CD14-positive monocyte (primary cell): ENCODE measurements at regions not wholly inside any gene's neighbourhood (a gene's known extent, or its start where the extent isn't known, plus 50 kb on each side); places are given as distances from the start of the nearest gene placed in this dataset.

Experiments
- DNase-seq, 3 donors: peaks; one replicate each; pipeline ENCODE4 v3.0.0-alpha.2; 2011 to 2022
- H2AFZ ChIP-seq: 2 replicates; pipeline ENCODE4 v1.6.0; 2012; ENCODE audit warnings: mild to moderate bottlenecking, low read depth, low read length, inconsistent platforms; ENCODE audit not compliant: insufficient read depth, poor library complexity, severe bottlenecking
- H3K27ac ChIP-seq, 2 donors: 1 replicate in 1 of 2; 2 replicates in 1 of 2; pipeline ENCODE4 v1.5.1; 2012 to 2013; ENCODE audit warnings: low read length in 2 of 2, control low read depth in 1 of 2, inconsistent platforms in 1 of 2, low read depth in 1 of 2, mild to moderate bottlenecking in 1 of 2
- H3K27me3 ChIP-seq, 2 donors: one replicate each; pipeline versions ENCODE4 v1.6.0 to v1.6.1; 2011 to 2013; ENCODE audit warnings: low read length in 2 of 2; ENCODE audit not compliant: control insufficient read depth in 2 of 2, insufficient read depth in 2 of 2
- H3K36me3 ChIP-seq, 2 donors: replicated peaks in 1 of 2; 1 replicate in 1 of 2; 2 replicates in 1 of 2; pipeline versions ENCODE4 v1.5.1 to v1.6.1; 2012 to 2013; ENCODE audit warnings: low read length in 2 of 2, control low read depth in 1 of 2, inconsistent platforms in 1 of 2, mild to moderate bottlenecking in 1 of 2; ENCODE audit not compliant: insufficient read depth in 2 of 2, control insufficient read depth in 1 of 2
- H3K4me1 ChIP-seq, 2 donors: 1 replicate in 1 of 2; 2 replicates in 1 of 2; pipeline versions ENCODE4 v1.5.1 to v1.6.1; 2012 to 2013; ENCODE audit warnings: low read length in 2 of 2, control low read depth in 1 of 2, inconsistent platforms in 1 of 2, mild to moderate bottlenecking in 1 of 2, moderate library complexity in 1 of 2; ENCODE audit not compliant: insufficient read depth in 2 of 2, control insufficient read depth in 1 of 2
- H3K4me2 ChIP-seq: replicated peaks from 2 replicates; pipeline ENCODE3; 2012; ENCODE audit warnings: low read length, moderate library complexity, mild to moderate bottlenecking; ENCODE audit not compliant: poor library complexity, severe bottlenecking; ENCODE audit errors: extremely low read depth
- H3K4me3 ChIP-seq, 3 experiments: fragments of 200-600 bp in 1 of 3; sonication (generic) in 1 of 3; replicated peaks in 1 of 3; 1 replicate in 2 of 3; 2 replicates in 1 of 3; pipeline ENCODE4 v1.5.1; 2011 to 2013; ENCODE audit warnings: low read length in 3 of 3, mild to moderate bottlenecking in 3 of 3, control low read depth in 2 of 3, low read depth in 2 of 3, inconsistent platforms in 1 of 3, moderate library complexity in 1 of 3
- H3K79me2 ChIP-seq: 2 replicates; pipeline ENCODE4 v1.6.0; 2012; ENCODE audit warnings: mild to moderate bottlenecking, control low read depth, inconsistent platforms, low read length, moderate library complexity; ENCODE audit not compliant: insufficient read depth
- H3K9ac ChIP-seq: 2 replicates; pipeline ENCODE4 v1.6.0; 2017; ENCODE audit warnings: low read length, mild to moderate bottlenecking; ENCODE audit not compliant: insufficient read depth, poor library complexity, severe bottlenecking
- H3K9me3 ChIP-seq, 2 donors: replicated peaks in 1 of 2; 1 replicate in 1 of 2; 2 replicates in 1 of 2; pipeline versions ENCODE4 v1.5.1 to v1.6.1; 2012 to 2013; ENCODE audit warnings: low read length in 2 of 2, control low read depth in 1 of 2; ENCODE audit not compliant: control insufficient read depth in 1 of 2, insufficient read depth in 1 of 2
- H4K20me1 ChIP-seq: 2 replicates; pipeline ENCODE4 v1.6.0; 2012; ENCODE audit warnings: mild to moderate bottlenecking, low read length, control low read depth, moderate library complexity; ENCODE audit not compliant: insufficient read depth
- H3K27ac Mint-ChIP-seq, 7 donors: one replicate each; pipeline ENCODE4 v1.8.0; 2020; ENCODE audit warnings: mild to moderate bottlenecking in 7 of 7, mixed read lengths in 7 of 7, moderate library complexity in 6 of 7, inconsistent platforms in 2 of 7
- H3K27me3 Mint-ChIP-seq, 3 donors: one replicate each; pipeline ENCODE4 v1.8.0; 2021 to 2022; ENCODE audit warnings: low read depth in 3 of 3, mild to moderate bottlenecking in 3 of 3, mixed read lengths in 3 of 3, moderate library complexity in 3 of 3, inconsistent platforms in 1 of 3
- H3K36me3 Mint-ChIP-seq, 2 donors: one replicate each; pipeline ENCODE4 v1.8.0; 2020; ENCODE audit warnings: mixed read lengths in 2 of 2, inconsistent platforms in 1 of 2, mild to moderate bottlenecking in 1 of 2
- H3K4me1 Mint-ChIP-seq: one replicate; pipeline ENCODE4 v1.8.0; 2020; ENCODE audit warnings: mild to moderate bottlenecking, mixed read lengths
- H3K4me3 Mint-ChIP-seq, 2 donors: one replicate each; pipeline ENCODE4 v1.8.0; 2020; ENCODE audit warnings: mild to moderate bottlenecking in 2 of 2, mixed read lengths in 2 of 2, moderate library complexity in 1 of 2
- H3K9me3 Mint-ChIP-seq, 7 donors: one replicate each; pipeline ENCODE4 v1.8.0; 2020 to 2022; ENCODE audit warnings: mixed read lengths in 7 of 7, mild to moderate bottlenecking in 6 of 7, moderate library complexity in 6 of 7, inconsistent platforms in 2 of 7
- WGBS: methylation state at CpG from one replicate; pipeline ENCODE4 v1.1.5; 2013; ENCODE audit warnings: missing lambda C conversion rate; ENCODE audit not compliant: insufficient coverage; 5-methylcytosine and 5-hydroxymethylcytosine counted together
- intact Hi-C, 2 donors: fragments of 100-400 bp; cut with micrococcal nuclease; formaldehyde crosslinking; loops; one replicate each; pipeline versions ENCODE4 v1.15.0 to v1.15.1; 2023
- TF ChIP-seq, protein P1 (sequence below): fragments of 200-600 bp; IDR thresholded peaks from one replicate; pipeline ENCODE4 v1.8.0; 2022; ENCODE audit warnings: antibody characterized with exemption, mild to moderate bottlenecking

DNA sequence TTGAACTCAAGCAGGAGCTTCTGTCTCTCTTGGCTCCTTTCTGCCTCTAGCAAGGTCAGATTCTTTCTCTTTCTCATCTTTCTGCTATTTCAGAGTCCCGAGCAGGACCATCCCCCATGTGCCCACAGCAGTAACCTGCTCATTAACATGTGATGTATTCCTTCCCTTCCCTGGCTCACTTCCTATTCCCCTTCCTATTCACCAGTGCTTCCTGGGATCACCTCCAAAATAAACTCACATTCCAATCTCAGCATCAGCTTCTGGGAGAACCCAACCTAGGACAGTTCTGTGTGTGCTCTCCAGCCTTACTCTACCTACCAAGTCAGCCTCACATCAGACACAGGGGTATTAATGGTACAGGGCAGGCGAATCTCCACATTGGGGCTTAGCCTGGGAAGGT lies 546.4 kb upstream of the SALL1 start:
- no peaks in the 10 kb centered on the region for H4K20me1 ChIP-seq
- Mint-ChIP-seq H3K36me3 (no peaks in the 10 kb centered on the region), H3K9me3 (peaks cover 0 to 5% (median 3%) of the 10 kb centered on the region in 7 donors), H3K27ac (no peak overlapping the region), H3K4me3 (no peak overlapping the region), H3K27me3 (no peaks in the 10 kb centered on the region), H3K4me1 (no peaks in the 10 kb centered on the region)
- 56% methylated on average over 1 of the region's 2 CpGs for WGBS
- no peak overlapping the region for H3K27ac ChIP-seq
- H3K9ac ChIP-seq: no peak overlapping the region
- H3K27me3 ChIP-seq: no peaks in the 10 kb centered on the region
- H2AFZ ChIP-seq: no peak overlapping the region
- TF ChIP-seq, protein P1, sequence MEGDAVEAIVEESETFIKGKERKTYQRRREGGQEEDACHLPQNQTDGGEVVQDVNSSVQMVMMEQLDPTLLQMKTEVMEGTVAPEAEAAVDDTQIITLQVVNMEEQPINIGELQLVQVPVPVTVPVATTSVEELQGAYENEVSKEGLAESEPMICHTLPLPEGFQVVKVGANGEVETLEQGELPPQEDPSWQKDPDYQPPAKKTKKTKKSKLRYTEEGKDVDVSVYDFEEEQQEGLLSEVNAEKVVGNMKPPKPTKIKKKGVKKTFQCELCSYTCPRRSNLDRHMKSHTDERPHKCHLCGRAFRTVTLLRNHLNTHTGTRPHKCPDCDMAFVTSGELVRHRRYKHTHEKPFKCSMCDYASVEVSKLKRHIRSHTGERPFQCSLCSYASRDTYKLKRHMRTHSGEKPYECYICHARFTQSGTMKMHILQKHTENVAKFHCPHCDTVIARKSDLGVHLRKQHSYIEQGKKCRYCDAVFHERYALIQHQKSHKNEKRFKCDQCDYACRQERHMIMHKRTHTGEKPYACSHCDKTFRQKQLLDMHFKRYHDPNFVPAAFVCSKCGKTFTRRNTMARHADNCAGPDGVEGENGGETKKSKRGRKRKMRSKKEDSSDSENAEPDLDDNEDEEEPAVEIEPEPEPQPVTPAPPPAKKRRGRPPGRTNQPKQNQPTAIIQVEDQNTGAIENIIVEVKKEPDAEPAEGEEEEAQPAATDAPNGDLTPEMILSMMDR: no peak
- no peak for DNase-seq
- H3K4me2 ChIP-seq: no peak overlapping the region
- H3K79me2 ChIP-seq: no peaks in the 10 kb centered on the region
- intact Hi-C loops: no loop called here
- no peak overlapping the region for H3K4me3 ChIP-seq
- H3K36me3 ChIP-seq: no peaks in the 10 kb centered on the region
- no peaks in the 10 kb centered on the region for H3K9me3 ChIP-seq
- H3K4me1 ChIP-seq: no peaks in the 10 kb centered on the region

DNA sequence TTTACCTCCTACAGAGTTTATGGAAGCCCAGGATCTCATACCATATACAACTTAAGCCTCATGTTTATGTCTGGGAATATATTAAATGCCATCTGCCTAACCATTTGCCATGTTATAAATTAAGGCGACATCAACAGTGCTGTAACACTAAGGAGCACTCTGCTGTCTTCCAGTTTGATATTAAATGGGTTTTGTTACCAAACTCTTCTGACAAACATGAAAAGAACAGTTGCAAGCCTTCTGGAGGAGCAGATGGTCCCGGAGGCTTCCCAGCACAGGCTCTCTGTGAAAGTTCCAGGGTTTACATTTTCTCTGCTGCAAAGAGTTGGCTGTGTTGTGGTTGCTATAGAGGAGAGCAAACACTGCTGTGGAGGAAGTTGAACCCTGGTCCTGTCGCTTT lies 545.3 kb upstream of the SALL1 start:
- TF ChIP-seq, protein P1: no peak
- Histone ChIP-seq H3K27ac (no peak overlapping the region), H3K36me3 (no peaks in the 10 kb centered on the region), H4K20me1 (no peaks in the 10 kb centered on the region), H3K9me3 (peaks cover 0 to under 1% of the 10 kb centered on the region in 2 donors), H3K4me1 (no peaks in the 10 kb centered on the region), H3K79me2 (no peaks in the 10 kb centered on the region), H3K4me2 (no peak overlapping the region), H3K27me3 (no peaks in the 10 kb centered on the region), H2AFZ (no peak overlapping the region), H3K9ac (no peak overlapping the region), H3K4me3 (no peak overlapping the region)
- Mint-ChIP-seq H3K4me3 (no peak overlapping the region), H3K27ac (no peak overlapping the region), H3K36me3 (no peaks in the 10 kb centered on the region), H3K4me1 (no peaks in the 10 kb centered on the region), H3K27me3 (no peaks in the 10 kb centered on the region), H3K9me3 (peaks cover 0 to 5% (median 3%) of the 10 kb centered on the region in 7 donors)
- no peak for DNase-seq
- WGBS: no CpG with 5 or more reads among the region's 3 CpGs
- intact Hi-C loops: no loop called here
